ENCODE measurements at regions not wholly inside any gene's neighbourhood (a gene's known extent, or its start where the extent isn't known, plus 50 kb on each side); places are given as distances from the start of the nearest gene placed in this dataset.

DNA sequence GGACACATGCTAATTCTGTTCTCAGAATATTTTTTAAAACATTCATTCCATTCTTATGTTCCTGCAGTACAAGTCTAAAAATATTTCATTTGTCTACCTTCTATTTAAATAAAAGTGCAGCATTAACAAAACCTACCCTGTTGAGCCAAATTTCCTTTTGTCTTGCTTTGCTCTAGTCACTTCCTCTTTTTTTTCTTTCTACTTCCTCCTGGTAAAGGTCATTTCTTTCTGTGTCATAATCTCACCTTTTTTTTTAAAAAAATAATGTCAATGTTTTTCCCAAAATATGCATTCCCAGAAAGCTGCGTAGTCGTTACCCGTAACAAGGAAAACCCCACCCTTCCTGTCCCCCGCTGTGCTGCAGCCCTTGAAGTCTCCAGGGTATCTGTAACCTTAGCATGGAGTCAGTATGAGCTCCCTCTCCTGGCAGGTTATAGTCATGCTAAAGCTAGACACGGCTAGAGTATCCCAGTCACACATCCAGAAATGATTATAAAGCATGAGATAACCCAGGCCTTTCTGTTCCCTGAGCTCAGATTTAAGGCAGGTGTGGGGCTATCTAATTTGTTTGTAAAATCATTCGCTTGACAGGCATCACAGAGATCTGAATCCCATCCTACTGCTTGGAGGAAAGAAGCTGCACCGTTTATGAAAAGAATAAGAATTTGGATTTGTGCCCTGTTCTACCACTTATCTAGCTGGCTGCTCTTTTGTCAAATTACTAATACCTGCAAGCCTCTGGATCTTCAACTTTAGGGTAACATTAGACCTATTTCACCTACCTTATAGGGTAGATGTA lies 51.1 kb upstream of the EED start:
- peak; percentile 60 for DNase-seq

DNA sequence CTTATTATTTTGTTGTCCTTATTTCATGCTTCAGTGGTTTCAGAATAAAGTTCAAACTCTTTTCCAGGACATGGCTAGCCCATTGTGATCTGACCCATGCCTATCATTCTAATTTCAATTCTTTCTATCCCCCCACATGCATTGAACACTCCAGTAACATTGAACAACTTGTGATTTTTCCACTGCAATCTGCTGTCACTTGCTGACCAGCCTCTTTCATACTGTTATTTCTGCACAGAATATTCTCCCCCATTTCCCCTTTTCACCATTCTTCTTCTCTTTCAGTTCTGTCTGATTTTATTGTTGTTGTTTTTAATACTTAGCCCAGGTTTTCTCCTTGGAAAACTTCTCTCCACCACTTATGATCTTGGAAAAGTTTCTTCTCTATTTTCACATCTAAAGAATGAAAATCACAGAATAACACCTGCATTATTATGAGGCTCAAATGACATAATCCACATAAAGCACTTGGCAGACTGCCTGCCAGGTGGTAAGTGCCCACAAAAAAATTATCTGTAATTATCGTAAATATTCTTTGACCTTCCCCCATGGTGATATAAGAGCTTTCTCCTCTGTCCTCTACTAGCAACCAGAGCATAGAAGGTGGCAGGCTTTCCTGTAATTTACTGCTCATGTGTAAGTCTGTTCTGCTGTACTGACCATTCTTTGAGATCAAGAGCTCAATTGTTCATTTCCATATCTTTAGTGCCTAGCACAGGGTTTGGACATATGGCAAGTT lies 51.9 kb upstream of the EED start:
- no peak for DNase-seq

DNA sequence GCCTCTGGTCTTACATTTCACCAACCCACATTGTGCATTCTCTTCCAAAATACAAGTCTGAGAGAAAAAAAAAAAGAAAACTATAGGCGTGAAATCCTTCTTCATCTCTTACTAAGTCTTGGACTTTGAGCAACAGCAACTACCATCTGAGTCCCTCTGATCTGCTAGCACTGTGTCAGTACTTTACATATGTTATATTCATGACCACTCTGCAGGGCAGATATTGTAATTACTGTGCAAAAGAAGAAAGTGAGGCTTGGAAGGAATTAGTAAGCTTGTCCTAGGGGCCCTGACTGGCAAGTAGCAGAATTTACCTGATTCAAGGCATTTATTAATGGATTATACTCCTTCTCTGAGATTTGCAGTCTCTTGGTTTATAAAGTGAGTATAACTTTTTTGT lies 52.7 kb upstream of the EED start:
- no peak for DNase-seq

DNA sequence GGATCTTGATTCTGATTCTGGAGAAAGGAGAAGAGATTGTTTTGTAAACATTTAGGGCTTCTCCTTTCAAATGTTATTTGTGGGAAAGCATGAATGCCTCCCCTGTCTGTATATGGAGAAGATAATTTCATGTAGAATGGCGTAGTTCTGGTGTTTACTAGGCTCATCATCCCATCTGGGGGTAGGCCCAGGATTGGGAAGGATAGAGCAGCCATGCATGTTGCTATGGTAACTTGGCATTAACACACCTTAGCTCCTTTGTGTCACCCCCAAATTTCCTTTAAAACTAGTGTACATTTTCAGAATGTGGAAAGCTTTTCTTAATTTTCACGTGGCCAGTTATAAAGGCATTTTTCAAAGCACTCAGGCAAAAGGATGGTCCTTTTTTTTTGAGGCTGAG lies 57.5 kb upstream of the EED start:
- DNase-seq, result no peak

DNA sequence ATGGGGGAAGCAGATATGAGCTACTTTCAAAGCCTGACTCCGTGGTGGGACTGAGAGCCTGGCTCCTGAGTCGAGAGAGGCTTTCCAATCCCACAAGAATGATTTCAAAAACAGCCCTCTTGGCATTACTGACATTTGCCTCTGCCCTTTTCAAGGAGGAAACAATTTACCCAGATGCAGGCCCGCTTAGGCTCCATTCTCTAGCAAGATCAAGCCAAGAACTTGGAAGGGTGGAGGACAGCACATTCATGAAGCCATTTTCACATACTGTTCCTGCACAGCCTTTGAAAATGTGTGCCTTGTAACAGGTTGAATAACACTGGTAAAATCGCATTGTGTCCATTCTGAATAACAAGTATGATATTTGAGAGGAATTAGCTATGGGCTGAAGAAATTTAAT lies 58.2 kb upstream of the EED start:
- DNase-seq, result no peak

DNA sequence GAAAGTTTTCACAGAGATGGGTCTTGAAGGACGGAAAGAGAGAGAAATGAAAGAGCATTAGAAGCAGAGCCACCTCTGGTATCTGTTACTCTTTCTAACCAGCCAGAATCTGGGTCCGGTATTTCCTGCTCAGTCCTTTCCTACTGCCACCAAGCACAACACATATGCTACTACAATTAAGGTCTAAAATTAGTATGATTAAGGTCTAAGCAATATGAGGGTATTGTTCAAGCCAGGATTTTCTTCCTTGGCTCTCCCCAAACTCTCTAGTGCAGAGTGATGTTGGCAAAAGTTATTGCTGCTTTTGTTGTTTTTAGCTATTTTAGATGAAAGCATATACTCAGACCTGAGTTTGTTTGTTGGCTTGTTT lies 59.2 kb upstream of the EED start:
- DNase-seq, result no peak

DNA sequence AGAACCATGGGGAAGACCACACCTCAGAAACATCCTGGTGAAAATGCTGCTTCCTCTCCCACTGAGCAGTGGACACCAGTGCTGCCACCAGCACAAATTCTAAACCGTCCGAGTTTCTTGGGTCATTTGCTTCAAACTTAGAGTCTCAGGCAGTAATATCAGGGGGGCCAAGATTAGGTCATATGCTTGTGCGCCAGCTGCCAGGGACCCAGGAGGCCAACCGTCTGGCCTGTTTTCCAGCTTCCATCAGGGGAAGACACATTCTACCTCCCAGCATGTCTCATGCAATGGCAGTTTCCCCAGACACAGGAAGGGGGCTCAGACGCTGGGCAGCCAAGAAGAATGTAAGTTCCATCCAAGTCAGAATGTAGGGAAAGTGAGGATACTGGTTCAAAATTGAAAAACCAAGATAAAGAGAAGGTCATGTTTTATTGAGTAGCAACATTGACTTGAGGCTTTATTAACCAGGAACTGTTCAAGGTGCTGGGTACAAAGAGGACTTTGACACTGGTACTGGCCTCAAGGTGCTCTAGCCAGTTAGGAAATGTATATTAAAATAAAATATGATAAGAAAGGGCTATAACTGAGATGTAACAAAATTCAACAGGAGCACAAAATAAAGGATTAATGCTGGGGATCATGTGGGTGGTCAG lies 59.7 kb upstream of the EED start:
- no peak for DNase-seq

DNA sequence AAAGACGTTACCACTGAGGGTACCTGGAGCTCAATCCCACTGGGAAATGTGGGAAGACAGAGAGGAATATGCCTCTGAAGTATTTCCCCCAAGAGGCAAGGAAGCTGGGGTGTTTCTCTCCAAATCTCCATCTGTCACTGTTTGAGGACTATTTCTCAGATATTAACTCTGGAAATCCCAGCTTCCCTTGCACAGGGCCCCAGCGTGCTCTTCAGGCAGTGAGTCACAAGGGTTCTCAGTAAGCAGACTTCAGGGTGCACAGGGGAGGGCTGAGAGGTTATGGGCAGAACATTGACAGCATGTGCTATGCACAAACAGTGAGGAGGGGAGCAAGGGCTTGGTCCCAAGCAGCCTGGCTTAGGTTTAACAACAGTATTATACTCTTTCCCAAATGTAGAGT lies 60.9 kb upstream of the EED start:
- no peak for DNase-seq

DNA sequence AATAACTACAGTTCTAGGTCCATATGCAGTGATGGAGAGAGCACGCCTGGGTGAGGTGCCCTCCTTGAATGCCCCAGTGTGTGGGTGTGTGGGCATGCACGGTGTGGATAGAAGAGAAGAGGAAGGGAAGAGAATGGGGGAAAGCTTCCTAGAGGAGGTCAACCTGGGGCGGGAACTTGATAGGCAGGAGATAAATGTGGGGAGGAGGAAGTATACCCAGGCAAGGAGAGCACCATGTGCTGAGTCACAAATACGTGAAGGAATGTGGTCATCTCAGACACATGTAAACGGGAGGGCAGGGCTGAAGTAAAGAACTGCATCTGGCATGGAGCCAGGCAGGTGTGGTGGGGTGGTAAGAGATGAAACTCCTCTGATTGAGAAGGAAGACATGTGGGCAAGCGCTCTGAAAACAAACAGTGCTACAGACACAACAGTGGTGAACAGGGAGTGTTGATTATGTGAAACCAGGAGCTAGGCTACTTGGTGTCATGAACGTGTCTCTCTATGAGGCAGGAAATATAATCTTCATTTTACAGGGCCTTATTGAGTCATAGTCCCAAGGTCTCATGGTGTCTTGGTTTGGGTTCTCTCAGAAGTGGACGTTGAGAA lies 61.5 kb upstream of the EED start:
- DNase-seq, result no peak

DNA sequence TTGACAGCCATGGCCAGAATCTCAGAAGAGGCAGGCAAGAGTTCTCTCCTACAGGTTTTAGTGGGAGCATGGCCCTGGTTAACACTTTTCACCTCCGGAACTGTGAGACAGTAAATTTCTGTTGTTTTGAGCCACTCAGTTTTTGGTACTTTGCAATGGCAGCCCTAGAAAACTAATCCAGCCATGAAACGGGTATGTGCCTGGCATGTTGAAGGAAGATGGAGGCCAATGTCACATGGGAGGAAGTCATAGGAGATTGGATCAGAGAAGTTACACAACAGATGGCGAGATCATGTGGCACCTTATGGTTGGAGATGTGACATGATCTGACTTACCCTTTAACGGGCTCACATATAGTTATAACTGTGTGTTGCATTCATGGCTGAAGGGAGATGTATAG lies 63.2 kb upstream of the EED start:
- no peak for DNase-seq

DNA sequence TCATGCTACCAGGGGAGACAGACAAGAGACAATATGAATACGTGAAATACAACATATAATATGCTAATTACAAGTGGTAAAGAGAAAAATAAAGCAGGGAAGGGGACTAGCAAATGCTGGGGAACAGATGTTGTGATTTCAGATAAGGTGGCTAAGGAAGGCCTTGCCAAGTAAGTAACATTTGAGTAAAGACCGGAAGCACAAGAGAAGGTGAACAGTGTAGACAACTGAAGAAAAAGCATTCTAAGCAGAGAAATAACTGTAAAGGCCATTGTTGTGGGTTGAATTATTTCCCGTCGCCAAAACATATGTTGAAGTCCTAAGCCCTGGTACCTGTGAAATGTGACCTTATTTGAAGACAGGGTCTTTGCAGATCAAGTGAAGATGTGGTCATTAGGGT lies 63.7 kb upstream of the EED start:
- no peak for DNase-seq

DNA sequence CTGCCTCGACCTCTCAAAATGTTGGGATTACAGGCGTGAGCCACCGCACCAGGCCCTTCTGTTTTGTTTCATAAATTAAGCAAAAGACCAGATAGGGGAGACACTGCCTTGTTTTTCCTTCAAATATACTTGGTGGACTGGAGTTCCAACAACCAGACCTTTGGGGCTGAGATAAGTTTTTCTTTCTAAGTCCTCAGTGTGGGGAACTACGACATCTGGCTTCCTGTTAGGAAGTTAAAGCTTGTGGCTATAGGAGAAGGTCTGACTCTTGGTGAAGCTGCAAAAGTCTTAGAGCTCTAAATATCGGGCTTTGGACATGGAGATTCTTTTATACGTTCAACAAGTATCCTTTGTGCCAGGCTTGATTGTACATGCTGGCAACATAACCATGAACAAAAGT lies 64.1 kb upstream of the EED start:
- no peak for DNase-seq

DNA sequence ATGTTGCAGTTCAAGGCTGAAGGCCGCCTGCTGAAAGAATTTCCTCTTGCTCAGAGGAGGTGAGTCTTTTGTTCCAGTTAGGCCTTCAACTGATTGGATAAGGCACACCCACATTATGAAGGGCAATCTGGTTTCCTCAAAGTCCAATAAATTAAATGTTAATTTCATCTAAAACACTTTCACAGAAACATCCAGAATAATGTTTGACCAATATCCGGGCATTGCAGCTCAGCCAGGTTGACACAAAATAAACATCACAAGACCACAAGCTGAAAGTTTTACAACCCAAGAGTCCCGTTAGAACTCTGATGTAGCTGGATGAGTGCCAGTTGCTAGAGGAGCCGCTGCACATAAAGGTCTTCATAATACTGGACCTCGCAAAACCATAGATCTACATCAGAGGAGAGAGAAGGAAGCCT lies 64.9 kb upstream of the EED start:
- DNase-seq, result no peak

DNA sequence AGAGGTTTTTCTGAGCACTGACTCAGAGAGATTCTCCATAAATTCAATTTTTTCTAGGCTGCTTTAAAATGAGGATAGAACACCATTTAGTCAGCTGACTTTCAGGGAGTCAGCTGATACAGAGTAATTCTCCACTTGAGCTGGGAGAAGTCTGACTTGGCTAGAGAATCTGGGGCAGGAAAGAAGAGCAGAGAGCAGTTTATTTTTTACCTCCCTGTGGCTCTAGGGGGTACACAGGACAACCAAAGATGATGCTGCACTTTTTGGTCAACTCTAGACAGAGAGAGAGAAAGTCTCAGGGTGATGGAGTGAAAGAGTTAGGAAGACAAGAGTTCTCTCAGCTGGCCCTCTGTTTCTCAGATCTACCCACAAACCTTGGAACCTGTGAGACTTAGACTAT lies 67.3 kb upstream of the EED start:
- DNase-seq, result no peak

DNA sequence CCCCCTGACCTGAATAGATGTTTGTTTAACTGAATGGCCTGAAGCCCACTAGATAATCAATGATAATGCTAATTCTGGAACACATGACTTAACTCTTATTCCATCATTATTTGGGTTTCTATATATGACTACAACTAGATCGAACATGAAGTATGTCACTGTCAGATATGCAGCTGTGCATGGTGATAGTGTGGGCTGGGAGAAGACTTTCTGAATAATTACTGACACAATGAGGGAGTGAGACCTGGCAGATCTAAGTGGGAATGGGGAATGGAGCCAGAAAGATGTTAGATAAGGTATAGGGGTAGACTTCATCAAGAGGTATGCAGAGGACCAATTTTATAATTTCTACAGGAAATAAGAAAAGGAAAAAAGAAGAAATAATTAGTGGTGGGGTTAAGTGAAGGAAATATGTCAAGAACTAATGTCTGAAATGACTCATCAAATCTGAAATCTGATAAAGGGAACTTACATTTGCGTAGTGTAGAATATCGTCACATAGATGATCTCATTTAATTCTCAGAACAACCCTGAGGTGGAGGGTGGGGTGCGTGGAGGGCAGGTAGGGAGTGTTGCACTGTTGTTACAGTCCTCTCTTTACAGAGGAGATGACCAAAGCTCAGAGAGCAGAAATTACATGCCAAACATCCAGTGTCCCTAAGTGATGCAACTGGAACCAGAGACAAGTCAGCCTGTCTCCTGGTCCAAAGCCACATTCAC lies 68.2 kb upstream of the EED start:
- DNase-seq, result no peak

DNA sequence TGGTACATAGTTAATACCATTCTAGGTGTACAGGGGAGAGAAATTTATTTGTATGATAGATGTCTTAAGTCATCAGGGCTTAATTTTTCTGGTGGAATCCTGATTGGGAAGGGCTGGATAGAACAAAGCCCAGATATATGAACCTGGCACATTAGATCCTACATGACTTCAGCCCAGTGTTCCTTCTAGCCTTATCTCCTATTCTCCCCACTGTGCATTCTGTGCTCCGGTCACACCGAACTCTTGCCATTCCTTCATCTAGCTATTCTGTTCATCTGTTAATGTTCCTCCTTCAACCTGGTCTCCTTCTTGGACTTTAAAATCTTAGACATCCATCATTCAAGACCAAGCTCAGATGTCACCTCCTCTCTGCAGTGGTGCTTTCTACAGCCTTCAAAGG lies 68.9 kb upstream of the EED start:
- no peak for DNase-seq

DNA sequence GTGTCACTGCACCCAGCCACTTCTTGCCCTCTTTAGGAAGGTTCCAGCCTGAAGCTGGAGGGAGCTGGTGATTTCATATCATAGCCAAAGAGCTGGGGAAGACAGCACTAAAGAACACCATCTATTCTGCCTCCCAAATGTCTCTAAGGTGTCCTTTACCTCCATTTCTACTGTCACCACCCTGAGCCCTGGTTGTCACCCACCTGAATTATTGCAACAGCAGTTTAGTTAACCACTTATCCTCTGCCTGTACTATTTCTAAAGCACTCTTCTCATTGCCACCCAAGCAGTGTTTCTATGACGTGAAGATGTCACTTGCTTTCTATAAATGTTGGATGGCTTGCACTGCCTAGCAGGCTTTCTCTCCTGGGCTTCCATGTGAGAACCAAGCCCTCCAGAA lies 69.4 kb upstream of the EED start:
- DNase-seq, result no peak

DNA sequence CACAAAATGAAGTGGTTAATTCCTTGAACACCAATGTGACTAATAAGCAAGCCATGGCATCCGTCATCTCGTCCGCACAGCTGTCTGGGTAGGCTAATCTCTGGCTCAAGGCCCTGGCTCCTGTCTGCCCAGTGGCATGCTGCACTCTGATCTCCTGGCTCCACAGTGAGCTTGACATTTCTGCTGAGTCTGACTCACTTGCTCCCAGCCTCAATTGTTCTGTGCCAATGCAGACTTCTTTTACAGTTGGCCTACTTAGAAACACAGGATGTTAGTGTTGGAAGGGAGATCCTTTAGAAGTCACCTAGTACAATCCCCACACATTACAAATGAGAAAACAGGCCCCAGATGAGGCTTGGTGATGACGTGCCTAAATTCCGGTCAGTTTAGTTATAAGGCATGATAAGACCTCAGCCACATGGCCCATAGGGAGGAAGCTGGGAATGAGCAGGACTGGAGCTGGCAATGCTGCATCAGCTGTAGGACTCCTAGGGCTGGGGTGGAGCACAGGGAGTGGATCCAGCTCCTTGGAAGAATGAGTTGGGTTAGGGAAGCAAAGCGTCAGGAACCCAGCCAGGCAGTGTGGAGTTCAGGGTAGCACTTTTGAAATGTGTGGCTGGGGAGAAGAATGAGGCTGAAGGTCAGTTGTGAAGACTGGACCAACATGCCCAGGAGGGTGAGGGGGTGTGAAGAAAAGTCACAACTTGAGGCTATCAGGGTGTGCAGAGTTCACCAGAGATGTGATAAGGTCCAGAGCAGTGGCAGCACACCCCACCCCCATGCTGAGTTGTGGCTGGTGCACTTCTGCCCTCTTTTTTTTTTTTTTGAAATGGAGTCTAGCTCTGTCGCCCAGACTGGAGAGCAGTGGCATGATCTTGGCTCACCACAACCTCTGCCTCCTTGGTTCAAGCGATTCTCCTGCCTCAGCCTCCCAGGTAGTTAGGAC lies 70.2 kb upstream of the EED start:
- peak; percentile 81 for DNase-seq

DNA sequence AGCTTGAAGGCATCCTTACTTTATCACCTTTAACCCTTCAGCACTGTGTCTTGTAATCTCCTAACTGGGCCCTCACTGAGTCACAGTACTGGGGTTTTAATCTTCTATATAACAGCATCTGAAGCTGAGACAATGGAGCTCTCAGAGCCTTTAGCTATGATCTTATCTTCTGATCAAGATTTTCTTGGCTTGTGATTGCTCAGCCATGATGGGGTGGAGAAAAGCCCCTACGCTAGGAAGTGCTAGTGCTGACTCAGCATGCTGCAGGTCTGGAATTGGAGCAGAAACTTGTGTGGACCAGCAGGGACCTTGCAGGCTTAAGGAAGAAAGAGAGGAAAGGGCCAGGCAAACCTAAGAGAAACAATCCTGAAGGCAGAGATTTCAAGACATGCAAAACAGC lies 71.7 kb upstream of the EED start:
- DNase-seq, result no peak

DNA sequence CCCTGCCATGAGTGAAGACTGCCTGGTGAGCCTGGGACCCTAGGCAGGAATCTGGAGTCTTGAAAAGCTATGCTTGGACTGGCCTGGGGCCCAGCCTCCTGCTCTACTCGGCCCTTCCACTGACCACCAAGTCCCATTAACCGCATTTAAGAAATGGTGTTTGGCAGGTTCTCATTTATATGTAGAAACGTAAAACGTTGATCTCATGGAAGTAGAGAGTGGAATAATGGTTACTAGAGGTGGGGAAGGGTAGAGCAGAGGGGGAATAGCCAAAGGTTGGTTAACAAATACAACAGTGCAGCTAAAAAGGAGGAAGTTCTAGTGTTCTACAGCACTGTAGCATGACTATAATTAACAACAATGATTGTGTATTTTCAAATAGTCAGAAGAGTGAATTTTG lies 72.9 kb upstream of the EED start:
- no peak for DNase-seq

DNA sequence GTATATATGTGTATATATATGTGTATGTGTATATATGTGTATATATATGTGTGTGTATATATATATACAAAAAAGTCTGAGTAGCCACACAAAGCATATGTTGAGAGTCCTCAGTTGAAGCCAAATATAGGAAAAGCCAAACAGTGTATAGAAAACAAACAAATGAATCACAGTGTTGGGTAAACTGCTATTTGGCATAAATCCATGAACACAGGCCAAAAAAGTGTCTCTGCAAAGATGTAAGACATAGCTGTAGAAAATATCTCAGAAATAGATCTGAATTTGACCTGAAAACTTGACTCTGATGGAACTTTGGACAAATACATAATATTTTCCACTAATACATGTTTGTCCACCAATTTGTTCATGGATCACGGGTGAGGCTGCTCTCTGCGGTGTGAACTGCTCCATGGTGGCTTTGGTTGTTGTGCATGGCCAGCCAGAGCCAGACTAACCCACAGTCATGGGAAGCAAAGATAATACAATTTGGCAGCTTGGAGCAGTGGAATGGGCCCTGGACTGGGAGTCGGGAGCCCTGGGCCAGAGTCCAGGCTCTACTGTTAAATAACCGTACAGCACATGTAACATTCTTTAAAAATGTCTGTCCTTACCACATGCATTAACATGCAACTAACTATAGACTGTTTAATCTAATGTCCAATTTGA lies 76.9 kb upstream of the EED start:
- no peak for DNase-seq
